H1 (cell line): ENCODE measurements at regions not wholly inside any gene's neighbourhood (a gene's known extent, or its start where the extent isn't known, plus 50 kb on each side); places are given as distances from the start of the nearest gene placed in this dataset.

Source experiments
- CTCF ChIA-PET: fragments of 300-600 bp; sonication (Branson Sonifier 250); formaldehyde crosslinking; loops from one replicate; lab custom pipeline; 2021; ENCODE audit not compliant: partially characterized antibody; lab: Charles Lee
- POLR2A ChIA-PET: fragments of 300-600 bp; sonication (Branson Sonifier 250); formaldehyde crosslinking; loops from one replicate; lab custom pipeline; 2021; ENCODE audit warnings: inconsistent platforms; ENCODE audit not compliant: partially characterized antibody; lab: Charles Lee
- DNase-seq, 2 experiments: peaks; one replicate each; pipeline versions ENCODE4 v3.0.0 to v3.0.0-alpha.2; 2010 to 2022; ENCODE audit warnings: low spot score in 2 of 2, low read depth in 1 of 2, mixed read lengths in 1 of 2
- FAIRE-seq: peaks from 2 replicates; lab custom pipeline; 2011; peaks lifted over from hg19 to GRCh38; lab: Jason Lieb, UNC
- H2AFZ ChIP-seq: 2 replicates; pipeline ENCODE4 v1.8.1; 2012; ENCODE audit warnings: low read length, inconsistent platforms
- H2AK5ac ChIP-seq: 2 replicates; pipeline ENCODE4 v1.6.1; 2013; ENCODE audit warnings: low read depth, low read length
- H2BK120ac ChIP-seq: replicated peaks from 2 replicates; pipeline ENCODE3; 2013; ENCODE audit warnings: low read depth, low read length, inconsistent platforms
- H2BK12ac ChIP-seq: 2 replicates; pipeline ENCODE4 v1.6.1; 2013; ENCODE audit warnings: low read depth, low read length
- H2BK15ac ChIP-seq: 2 replicates; pipeline ENCODE4 v1.6.1; 2013; ENCODE audit warnings: low read length
- H2BK20ac ChIP-seq: 2 replicates; pipeline ENCODE4 v1.6.1; 2013; ENCODE audit warnings: low read length
- H2BK5ac ChIP-seq: 2 replicates; pipeline ENCODE4 v1.6.1; 2013; ENCODE audit warnings: low read depth, low read length
- H3K14ac ChIP-seq: 2 replicates; pipeline ENCODE4 v1.6.1; 2013; ENCODE audit warnings: inconsistent platforms; ENCODE audit not compliant: insufficient read length
- H3K18ac ChIP-seq: 2 replicates; pipeline ENCODE4 v1.6.1; 2013; ENCODE audit warnings: low read length; ENCODE audit errors: extremely low read depth
- H3K23ac ChIP-seq: 2 replicates; pipeline ENCODE4 v1.6.1; 2013; ENCODE audit warnings: inconsistent platforms; ENCODE audit not compliant: insufficient read length
- H3K23me2 ChIP-seq: 2 replicates; pipeline ENCODE4 v1.6.1; 2013; ENCODE audit warnings: low read depth, low read length
- H3K27ac ChIP-seq: 2 replicates; pipeline ENCODE4 v1.6.1; 2011; ENCODE audit warnings: low read depth, low read length, inconsistent platforms
- H3K27me3 ChIP-seq, 4 experiments: replicated peaks in 1 of 4; 1 replicate in 1 of 4; 2 replicates in 3 of 4; pipeline versions ENCODE4 v1.6.1 to v1.8.1; 2011 to 2013; ENCODE audit warnings: low read length in 3 of 4, mild to moderate bottlenecking in 3 of 4, inconsistent platforms in 2 of 4, mixed read lengths in 2 of 4, moderate library complexity in 1 of 4; ENCODE audit not compliant: control insufficient read depth in 3 of 4, insufficient read depth in 3 of 4; ENCODE audit errors: extremely low read depth in 1 of 4
- H3K36me3 ChIP-seq, 4 experiments: 2 replicates each; pipeline versions ENCODE4 v1.6.1 to v1.8.1; 2011 to 2013; ENCODE audit warnings: mild to moderate bottlenecking in 4 of 4, low read length in 3 of 4, moderate library complexity in 2 of 4, control low read depth in 1 of 4, inconsistent platforms in 1 of 4; ENCODE audit not compliant: insufficient read depth in 4 of 4, control insufficient read depth in 2 of 4
- H3K4ac ChIP-seq: replicated peaks from 2 replicates; pipeline ENCODE3; 2013; ENCODE audit warnings: low read length, low read depth, mixed read lengths, inconsistent platforms; ENCODE audit not compliant: insufficient read length
- H3K4me1 ChIP-seq, 4 experiments: replicated peaks in 1 of 4; 1 replicate in 1 of 4; 2 replicates in 3 of 4; pipeline versions ENCODE4 v1.6.1 to v1.8.1; 2011 to 2013; ENCODE audit warnings: low read length in 3 of 4, inconsistent platforms in 2 of 4, mixed read lengths in 1 of 4; ENCODE audit not compliant: insufficient read depth in 4 of 4, control insufficient read depth in 3 of 4
- H3K4me2 ChIP-seq, 2 experiments: 2 replicates each; pipeline versions ENCODE4 v1.6.1 to v1.8.1; 2011 to 2013; ENCODE audit warnings: low read depth in 2 of 2, low read length in 2 of 2, control low read depth in 1 of 2, inconsistent platforms in 1 of 2, mild to moderate bottlenecking in 1 of 2; ENCODE audit not compliant: insufficient read depth in 1 of 2
- H3K4me3 ChIP-seq, 4 experiments: fragments of 200-600, 300-600 bp in 1 of 4; sonication (generic), shearing (Covaris generic), sonication (Bioruptor Twin) in 1 of 4; 2 replicates each; pipeline versions ENCODE4 v1.5.1 to v1.8.1; 2011 to 2016; ENCODE audit warnings: low read length in 4 of 4, low read depth in 3 of 4, control low read depth in 2 of 4, inconsistent platforms in 2 of 4, mild to moderate bottlenecking in 2 of 4, mixed read lengths in 1 of 4, moderate library complexity in 1 of 4; ENCODE audit not compliant: insufficient read depth in 2 of 4; ENCODE audit errors: extremely low read depth in 1 of 4
- H3K56ac ChIP-seq: replicated peaks from 2 replicates; pipeline ENCODE3; 2013; ENCODE audit warnings: low read depth, mild to moderate bottlenecking, mixed read lengths, low read length, inconsistent platforms; ENCODE audit not compliant: insufficient read length
- H3K79me1 ChIP-seq: 2 replicates; pipeline ENCODE4 v1.6.1; 2013; ENCODE audit warnings: low read depth, low read length, control low read depth
- H3K79me2 ChIP-seq, 2 experiments: 2 replicates each; pipeline versions ENCODE4 v1.6.1 to v1.8.1; 2012 to 2013; ENCODE audit warnings: low read length in 2 of 2, mild to moderate bottlenecking in 2 of 2, inconsistent platforms in 1 of 2; ENCODE audit not compliant: insufficient read depth in 2 of 2, control insufficient read depth in 1 of 2
- H3K9ac ChIP-seq, 4 experiments: replicated peaks in 1 of 4; 1 replicate in 1 of 4; 2 replicates in 3 of 4; pipeline versions ENCODE4 v1.6.1 to v1.8.1; 2011 to 2013; ENCODE audit warnings: low read depth in 3 of 4, low read length in 3 of 4, control low read depth in 2 of 4, mild to moderate bottlenecking in 2 of 4, moderate library complexity in 2 of 4, inconsistent platforms in 1 of 4; ENCODE audit errors: extremely low read depth in 1 of 4
- H3K9me3 ChIP-seq, 2 experiments: 2 replicates each; pipeline versions ENCODE4 v1.6.1 to v1.8.1; 2012 to 2013; ENCODE audit warnings: mild to moderate bottlenecking in 2 of 2, moderate library complexity in 2 of 2, control low read depth in 1 of 2, inconsistent platforms in 1 of 2, low read depth in 1 of 2, low read length in 1 of 2, mixed read lengths in 1 of 2; ENCODE audit not compliant: insufficient read depth in 2 of 2
- H4K20me1 ChIP-seq, 2 experiments: replicated peaks in 1 of 2; 2 replicates each; pipeline versions ENCODE3 to v1.8.1; 2011 to 2013; ENCODE audit warnings: inconsistent platforms in 2 of 2, low read length in 2 of 2, mild to moderate bottlenecking in 1 of 2; ENCODE audit not compliant: insufficient read depth in 2 of 2, control insufficient read depth in 1 of 2
- H4K5ac ChIP-seq: 2 replicates; pipeline ENCODE4 v1.6.1; 2013; ENCODE audit warnings: low read length, low read depth, mixed read lengths, inconsistent platforms; ENCODE audit not compliant: insufficient read length
- H4K8ac ChIP-seq: 2 replicates; pipeline ENCODE4 v1.8.0; 2013; ENCODE audit warnings: mild to moderate bottlenecking, moderate library complexity, low read length, inconsistent platforms; ENCODE audit not compliant: insufficient read depth; ENCODE audit errors: extremely low read depth
- H4K91ac ChIP-seq: replicated peaks from 2 replicates; pipeline ENCODE3; 2013; ENCODE audit warnings: low read length, mixed read lengths, inconsistent platforms; ENCODE audit not compliant: insufficient read length
- CTCF ChIP-seq, 3 experiments: IDR thresholded peaks; 1 replicate in 2 of 3; 2 replicates in 1 of 3; pipeline versions ENCODE4 v1.5.1 to v1.6.1; 2011; ENCODE audit warnings: low read length in 3 of 3, mild to moderate bottlenecking in 3 of 3, inconsistent platforms in 2 of 3, low read depth in 1 of 3, moderate library complexity in 1 of 3; ENCODE audit not compliant: insufficient read depth in 1 of 3; ENCODE audit errors: control extremely low read depth in 1 of 3
- KDM1A ChIP-seq: fragments of 200-600, 300-600 bp; sonication (generic); IDR thresholded peaks from 2 replicates; pipeline ENCODE4 v1.7.1; 2016; ENCODE audit warnings: mild to moderate bottlenecking, low read length, borderline replicate concordance
- RXRA ChIP-seq: IDR thresholded peaks from 2 replicates; pipeline ENCODE4 v1.6.1; 2011; ENCODE audit warnings: low read depth, mild to moderate bottlenecking, low read length, moderate library complexity; ENCODE audit not compliant: insufficient read depth
- SAP30 ChIP-seq: fragments of 300-600 bp; sonication (generic); IDR thresholded peaks from 2 replicates; pipeline ENCODE4 v1.7.1; 2012; ENCODE audit warnings: low read length, moderate library complexity, mild to moderate bottlenecking, inconsistent platforms; ENCODE audit not compliant: insufficient read depth, insufficient replicate concordance
- WGBS, 2 experiments: shearing (Covaris generic) in 1 of 2; methylation state at CpG; one replicate each; pipeline versions ENCODE4 v1.1.6 to v1.1.7; 2013 to 2015; ENCODE audit warnings: low lambda C conversion rate in 2 of 2, mixed read lengths in 2 of 2, inconsistent platforms in 1 of 2, low coverage in 1 of 2, missing lambda C conversion rate in 1 of 2; ENCODE audit not compliant: insufficient replicate concordance in 2 of 2, insufficient coverage in 1 of 2, insufficient read length in 1 of 2; ENCODE audit errors: extremely low coverage in 1 of 2, missing lambda C conversion rate in 1 of 2; 5-methylcytosine and 5-hydroxymethylcytosine counted together

DNA sequence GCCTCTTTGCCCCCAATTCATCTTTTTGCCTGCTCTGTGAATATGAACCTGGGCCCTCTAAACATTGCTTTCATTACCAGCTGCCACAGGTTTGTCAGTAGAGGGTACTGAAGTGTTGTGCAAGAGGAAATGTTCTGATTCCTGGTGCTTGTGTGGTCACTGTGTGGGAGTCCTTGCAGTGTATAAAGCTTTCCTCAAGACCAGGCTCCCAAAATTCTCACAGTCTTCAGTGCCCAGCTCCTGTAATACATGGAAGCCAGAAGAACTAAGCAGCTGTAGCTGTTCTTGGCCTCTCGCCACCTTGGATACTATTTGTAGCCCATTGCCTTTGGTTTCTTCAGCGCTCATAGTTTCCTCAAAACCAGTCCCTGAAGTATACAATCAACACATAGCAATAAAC is 1046.2 kb downstream of the BRINP3 start:
- H2AFZ ChIP-seq: no peak overlapping the region
- no peak overlapping the region for H3K18ac ChIP-seq
- 94% methylated on average over 2 of the region's 2 CpGs; no CpG with 5 or more reads in 1 of the 2 experiments for WGBS, 2 experiments
- H2BK5ac ChIP-seq: no peak overlapping the region
- H3K36me3 ChIP-seq: no peaks in the 10 kb centered on the region
- H3K9ac ChIP-seq: no peak overlapping the region
- no peaks in the 10 kb centered on the region for H3K23me2 ChIP-seq
- no peak overlapping the region for H3K4me2 ChIP-seq
- FAIRE-seq (no peak), DNase-seq (no peak)
- H3K4me1 ChIP-seq: no peaks in the 10 kb centered on the region
- H2BK15ac ChIP-seq: no peak overlapping the region
- no peak overlapping the region for H3K27ac ChIP-seq
- H3K79me2 ChIP-seq: no peaks in the 10 kb centered on the region
- CTCF ChIA-PET: interaction anchor here (0.8 to 1.7 kb wide), 5 partner anchors 9 to 890 kb away, joined by 3 to 8 read pairs (median 3); no protein-coding TSS in a partner anchor
- no peak overlapping the region for H3K23ac ChIP-seq
- no peak overlapping the region for H2AK5ac ChIP-seq
- no peak overlapping the region for H2BK20ac ChIP-seq
- H3K14ac ChIP-seq: no peak overlapping the region
- no peaks in the 10 kb centered on the region for H3K9me3 ChIP-seq
- no peak overlapping the region for H2BK12ac ChIP-seq
- no peak overlapping the region for H3K4ac ChIP-seq
- H3K79me1 ChIP-seq: no peaks in the 10 kb centered on the region
- H3K56ac ChIP-seq: no peak overlapping the region
- TF ChIP-seq SAP30: no peak
- no peak for TF ChIP-seq KDM1A
- TF ChIP-seq RXRA: no peak
- no peak for TF ChIP-seq CTCF (IDR thresholded peaks at IDR 0.05; ENCODE audit: control extremely low read depth in 1 of 3, insufficient read depth in 1 of 3, low read depth in 1 of 3, low read length in 3 of 3)
- H3K27me3 ChIP-seq: no peaks in the 10 kb centered on the region
- H4K91ac ChIP-seq: no peak overlapping the region
- no peaks in the 10 kb centered on the region for H4K20me1 ChIP-seq
- H3K4me3 ChIP-seq: no peak overlapping the region
- H2BK120ac ChIP-seq: no peak overlapping the region
- H4K8ac ChIP-seq: no peak overlapping the region
- POLR2A ChIA-PET: no interaction called here
- H4K5ac ChIP-seq: no peak overlapping the region
